Thyroid gland (tissue), 4 donors: ENCODE measurements at regions not wholly inside any gene's neighbourhood (a gene's known extent, or its start where the extent isn't known, plus 50 kb on each side); places are given as distances from the start of the nearest gene placed in this dataset.

Source experiments
- DNase-seq, 2 donors: peaks; one replicate each; pipeline ENCODE4 v3.0.0-alpha.2; 2019
- H3K27ac ChIP-seq, 3 donors: fragments of 200-600 bp; sonication (generic); 1 replicate in 2 of 3; 2 replicates in 1 of 3; pipeline ENCODE4 v1.5.1; 2016 to 2019; ENCODE audit warnings: mild to moderate bottlenecking in 1 of 3, moderate library complexity in 1 of 3
- H3K27me3 ChIP-seq: fragments of 200-600 bp; sonication (generic); one replicate; pipeline ENCODE4 v1.5.1; 2019
- H3K36me3 ChIP-seq, 2 donors: fragments of 200-600 bp; sonication (generic); one replicate each; pipeline ENCODE4 v1.5.1; 2016 to 2019
- H3K4me1 ChIP-seq, 2 donors: fragments of 200-600 bp; sonication (generic); one replicate each; pipeline ENCODE4 v1.5.1; 2017 to 2019
- H3K4me3 ChIP-seq, 3 donors: fragments of 200-600 bp; sonication (generic); replicated peaks in 1 of 3; 1 replicate in 2 of 3; 2 replicates in 1 of 3; pipeline ENCODE4 v1.5.1; 2016; ENCODE audit warnings: mild to moderate bottlenecking in 1 of 3
- H3K9me3 ChIP-seq: fragments of 200-600 bp; sonication (generic); one replicate; pipeline ENCODE4 v1.5.1; 2017
- POLR2A ChIP-seq, 2 donors: fragments of 450-650 bp; IDR thresholded peaks; one replicate each; pipeline ENCODE4 v1.6.1; 2017; ENCODE audit warnings: antibody characterized with exemption in 2 of 2, mild to moderate bottlenecking in 2 of 2, moderate library complexity in 1 of 2
- WGBS, 2 donors: methylation state at CpG; one replicate each; pipeline ENCODE4 v1.1.5; 2017; 5-methylcytosine and 5-hydroxymethylcytosine counted together
- intact Hi-C: fragments of 100-400 bp; cut with DNase I; formaldehyde crosslinking; loops from one replicate; pipeline ENCODE4 v1.15.1; 2023
- TF ChIP-seq, protein P1 (sequence below), 6 experiments: fragments of 200-600 bp in 3 of 6; fragments of 450-650 bp in 3 of 6; sonication (generic) in 3 of 6; IDR thresholded peaks; one replicate each; pipeline ENCODE4 v1.5.1; 2016 to 2019; ENCODE audit warnings: antibody characterized with exemption in 6 of 6, mild to moderate bottlenecking in 2 of 6, inconsistent platforms in 1 of 6, moderate library complexity in 1 of 6

DNA sequence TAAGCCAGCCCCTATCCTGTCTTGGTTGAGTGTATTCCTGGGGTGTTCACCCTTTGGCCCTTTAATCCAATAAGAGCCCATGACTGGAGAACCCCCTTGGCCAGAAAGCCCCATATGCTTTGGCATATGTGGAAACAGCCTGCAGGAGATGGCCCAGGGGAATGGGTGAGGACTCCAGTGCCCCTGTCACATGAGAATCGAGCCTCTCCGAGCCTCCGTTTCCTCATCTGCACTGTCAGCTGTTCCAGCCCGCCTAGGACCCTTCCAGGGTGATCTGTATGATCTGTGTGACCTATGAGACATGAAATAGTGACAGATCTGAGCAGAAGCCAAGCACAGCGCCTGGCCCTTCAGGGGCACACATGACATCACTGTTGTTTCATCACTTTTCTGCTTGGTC, 300.7 kb downstream of the ZNF536 start:
- WGBS, 2 donors: 85% methylated on average over 5 of the region's 5 CpGs
- Histone ChIP-seq H3K4me3 (no peak overlapping the region), H3K27ac (no peak overlapping the region), H3K4me1 (no peaks in the 10 kb centered on the region), H3K36me3 (no peaks in the 10 kb centered on the region), H3K9me3 (no peaks in the 10 kb centered on the region), H3K27me3 (no peaks in the 10 kb centered on the region)
- TF ChIP-seq, protein P1, sequence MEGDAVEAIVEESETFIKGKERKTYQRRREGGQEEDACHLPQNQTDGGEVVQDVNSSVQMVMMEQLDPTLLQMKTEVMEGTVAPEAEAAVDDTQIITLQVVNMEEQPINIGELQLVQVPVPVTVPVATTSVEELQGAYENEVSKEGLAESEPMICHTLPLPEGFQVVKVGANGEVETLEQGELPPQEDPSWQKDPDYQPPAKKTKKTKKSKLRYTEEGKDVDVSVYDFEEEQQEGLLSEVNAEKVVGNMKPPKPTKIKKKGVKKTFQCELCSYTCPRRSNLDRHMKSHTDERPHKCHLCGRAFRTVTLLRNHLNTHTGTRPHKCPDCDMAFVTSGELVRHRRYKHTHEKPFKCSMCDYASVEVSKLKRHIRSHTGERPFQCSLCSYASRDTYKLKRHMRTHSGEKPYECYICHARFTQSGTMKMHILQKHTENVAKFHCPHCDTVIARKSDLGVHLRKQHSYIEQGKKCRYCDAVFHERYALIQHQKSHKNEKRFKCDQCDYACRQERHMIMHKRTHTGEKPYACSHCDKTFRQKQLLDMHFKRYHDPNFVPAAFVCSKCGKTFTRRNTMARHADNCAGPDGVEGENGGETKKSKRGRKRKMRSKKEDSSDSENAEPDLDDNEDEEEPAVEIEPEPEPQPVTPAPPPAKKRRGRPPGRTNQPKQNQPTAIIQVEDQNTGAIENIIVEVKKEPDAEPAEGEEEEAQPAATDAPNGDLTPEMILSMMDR (IDR thresholded peaks at IDR 0.05): no peak
- TF ChIP-seq POLR2A (IDR thresholded peaks at IDR 0.05): no peak
- DNase-seq: no peak
- intact Hi-C loops: no loop called here

DNA sequence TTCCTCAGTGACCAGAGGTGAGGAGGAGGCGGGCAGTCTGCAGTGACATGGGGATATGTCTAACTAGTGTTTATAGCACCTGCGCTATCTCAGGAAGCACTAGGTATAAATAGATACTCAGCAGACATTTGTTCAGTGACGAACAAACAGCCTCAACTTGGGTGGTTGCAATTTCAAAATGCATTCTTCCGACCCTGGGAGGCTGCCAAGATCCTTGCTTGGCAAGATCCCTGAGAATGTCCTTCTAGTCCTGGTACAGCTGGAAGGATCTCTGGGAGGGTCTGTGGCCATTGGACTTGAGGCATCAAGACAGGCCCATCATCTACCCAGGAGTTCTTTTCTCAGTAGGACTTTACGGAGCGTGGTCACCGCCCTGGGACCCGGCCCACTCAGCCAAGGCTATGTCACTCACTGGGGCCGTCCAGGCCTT, 299.5 kb downstream of the ZNF536 start:
- no peaks in the 10 kb centered on the region for H3K4me1 ChIP-seq
- H3K9me3 ChIP-seq: no peaks in the 10 kb centered on the region
- no peak for TF ChIP-seq POLR2A (IDR thresholded peaks at IDR 0.05)
- TF ChIP-seq, protein P1 (IDR thresholded peaks at IDR 0.05): no peak
- DNase-seq: peak; percentile 61 to 77
- no peak overlapping the region for H3K4me3 ChIP-seq
- intact Hi-C loops: no loop called here
- 66 to 68% methylated on average over 9 of the region's 9 CpGs for WGBS, 2 donors
- H3K36me3 ChIP-seq: no peaks in the 10 kb centered on the region
- H3K27me3 ChIP-seq: no peaks in the 10 kb centered on the region
- no peak overlapping the region for H3K27ac ChIP-seq

DNA sequence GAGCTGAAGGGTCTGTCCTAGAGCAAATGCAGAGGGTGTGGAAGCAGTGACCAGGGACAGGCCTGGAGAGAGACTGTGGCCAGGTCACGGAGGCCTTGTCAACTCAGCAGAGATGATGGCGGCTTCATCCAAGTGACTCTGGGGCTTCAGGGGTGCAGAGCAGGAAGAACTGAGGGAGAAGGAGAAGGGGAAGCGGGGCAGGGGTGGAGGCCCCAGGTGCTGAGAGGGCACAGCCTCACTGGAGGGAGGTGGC, 299.1 kb downstream of the ZNF536 start:
- H3K36me3 ChIP-seq: no peaks in the 10 kb centered on the region
- H3K27me3 ChIP-seq: no peaks in the 10 kb centered on the region
- intact Hi-C loops: no loop called here
- TF ChIP-seq POLR2A (IDR thresholded peaks at IDR 0.05): no peak
- TF ChIP-seq, protein P1 (IDR thresholded peaks at IDR 0.05): no peak
- H3K4me1 ChIP-seq: no peaks in the 10 kb centered on the region
- no peak overlapping the region for H3K27ac ChIP-seq
- WGBS, 2 donors: 98% methylated on average over 3 of the region's 3 CpGs
- H3K9me3 ChIP-seq: no peaks in the 10 kb centered on the region
- DNase-seq: no peak
- H3K4me3 ChIP-seq: no peak overlapping the region

DNA sequence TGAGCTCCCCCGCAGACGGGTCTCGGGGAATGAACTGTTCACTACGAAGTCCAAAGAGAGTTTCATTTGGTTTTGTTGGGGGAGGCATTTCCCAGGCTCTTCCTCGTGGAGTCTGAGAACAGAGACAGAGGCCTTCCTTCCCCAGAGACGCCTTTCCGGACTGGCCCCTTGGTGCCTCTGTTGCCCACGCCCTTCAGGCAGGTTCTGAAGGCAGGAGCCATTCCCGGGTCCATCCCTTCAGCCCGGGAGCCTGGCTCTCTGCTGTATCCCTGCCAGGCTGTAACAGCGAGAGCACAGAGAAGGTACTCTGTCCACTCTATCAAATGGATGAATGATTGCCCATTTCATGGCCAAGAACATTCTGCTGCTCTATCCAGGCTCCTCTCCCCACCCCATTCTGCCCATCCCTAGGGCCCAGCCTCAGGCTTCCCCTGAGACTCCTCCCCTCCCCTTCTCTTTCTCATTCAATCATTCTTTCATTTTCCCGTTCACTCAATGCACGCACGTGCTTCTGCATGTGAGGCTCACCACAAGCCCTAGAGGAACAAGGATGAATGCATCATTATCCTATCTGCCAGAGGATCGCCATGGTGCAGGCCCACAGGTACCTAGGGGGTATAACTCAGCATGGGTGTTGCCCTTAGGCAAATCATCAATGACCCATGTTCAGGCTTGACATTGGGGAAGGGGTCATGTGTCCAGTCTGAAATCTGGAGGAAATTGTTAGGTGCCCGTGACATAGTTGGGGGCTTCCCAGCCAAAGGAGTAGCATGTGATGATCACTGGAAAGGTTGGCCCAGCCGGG, 298.6 kb downstream of the ZNF536 start:
- H3K27me3 ChIP-seq: no peaks in the 10 kb centered on the region
- H3K9me3 ChIP-seq: no peaks in the 10 kb centered on the region
- no peak for DNase-seq
- intact Hi-C loops: no loop called here
- TF ChIP-seq, protein P1 (IDR thresholded peaks at IDR 0.05): no peak
- no peak for TF ChIP-seq POLR2A (IDR thresholded peaks at IDR 0.05)
- H3K27ac ChIP-seq: no peak overlapping the region
- H3K4me3 ChIP-seq: no peak overlapping the region
- no peaks in the 10 kb centered on the region for H3K36me3 ChIP-seq
- no peaks in the 10 kb centered on the region for H3K4me1 ChIP-seq
- 90 to 91% methylated on average over 17 of the region's 17 CpGs for WGBS, 2 donors

DNA sequence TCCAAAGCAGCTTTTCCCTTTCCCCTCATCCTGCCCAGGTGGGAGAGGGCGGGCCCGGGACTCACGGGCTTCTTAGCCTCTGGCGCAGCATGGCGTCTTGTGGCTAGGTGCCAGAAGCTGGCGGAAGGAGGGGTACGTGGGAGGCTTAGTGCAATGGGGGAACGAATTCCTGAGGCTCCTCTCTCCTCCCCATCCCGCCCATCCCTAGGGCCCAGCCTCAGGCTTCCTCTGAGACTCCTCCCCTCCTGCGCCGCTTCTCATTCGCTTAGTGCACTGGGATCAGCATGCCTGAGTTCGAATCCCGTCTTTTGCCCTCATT, 297.8 kb downstream of the ZNF536 start:
- H3K27me3 ChIP-seq: no peaks in the 10 kb centered on the region
- no peaks in the 10 kb centered on the region for H3K9me3 ChIP-seq
- 72 to 79% methylated on average over 14 of the region's 14 CpGs for WGBS, 2 donors
- intact Hi-C loops: no loop called here
- H3K36me3 ChIP-seq: no peaks in the 10 kb centered on the region
- H3K4me1 ChIP-seq: no peaks in the 10 kb centered on the region
- no peak overlapping the region for H3K27ac ChIP-seq
- H3K4me3 ChIP-seq: no peak overlapping the region
- TF ChIP-seq, protein P1 (IDR thresholded peaks at IDR 0.05): no peak
- TF ChIP-seq POLR2A (IDR thresholded peaks at IDR 0.05): no peak
- DNase-seq: no peak
